IMR-90 (cell line): ENCODE measurements at regions not wholly inside any gene's neighbourhood (a gene's known extent, or its start where the extent isn't known, plus 50 kb on each side); places are given as distances from the start of the nearest gene placed in this dataset.

Experiments used
- ATAC-seq: fragments of 200-7000 bp; cut with Tn5 transposase; 2 replicates; pipeline ENCODE4 v1.9.1; 2020; ENCODE audit warnings: low read depth, mild to moderate bottlenecking, moderate library complexity
- BruUV-seq: library from RNA; stranded (reverse); fragments of 400-500 nt; replicated peaks from 2 replicates; lab custom pipeline; 2021; lab: Mats Ljungman, UMichigan
- CTCF ChIA-PET: fragments of 300-600 bp; formaldehyde crosslinking; extraction: SDS; loops from one replicate; lab custom pipeline; 2021; ENCODE audit warnings: antibody characterized with exemption; lab: Yijun Ruan, JAX
- POLR2A ChIA-PET: fragments of 300-600 bp; sonication (Branson Sonifier 250); formaldehyde crosslinking; loops from one replicate; lab custom pipeline; 2022; ENCODE audit warnings: antibody characterized with exemption; ENCODE audit not compliant: unreplicated experiment; lab: Charles Lee
- DNase-seq: peaks from one replicate; pipeline ENCODE4 v3.0.0; 2013
- H2AFZ ChIP-seq: replicated peaks from 2 replicates; pipeline ENCODE3; 2013; ENCODE audit warnings: low read length, mild to moderate bottlenecking; ENCODE audit not compliant: poor library complexity
- H2AK5ac ChIP-seq: 2 replicates; pipeline ENCODE4 v1.6.1; 2013; ENCODE audit warnings: low read depth, low read length, inconsistent platforms
- H2AK9ac ChIP-seq: replicated peaks from 2 replicates; pipeline ENCODE3; 2013; ENCODE audit warnings: mild to moderate bottlenecking, low read depth, low read length, moderate library complexity; ENCODE audit not compliant: poor library complexity
- H2BK120ac ChIP-seq: 2 replicates; pipeline ENCODE4 v1.6.1; 2013; ENCODE audit warnings: low read depth, low read length, inconsistent platforms
- H2BK15ac ChIP-seq: 3 replicates; pipeline ENCODE4 v1.6.1; 2013; ENCODE audit warnings: low read depth, low read length, inconsistent platforms
- H2BK20ac ChIP-seq: 2 replicates; pipeline ENCODE4 v1.6.1; 2013; ENCODE audit warnings: low read depth, mild to moderate bottlenecking, inconsistent platforms, low read length, moderate library complexity
- H2BK5ac ChIP-seq: 2 replicates; pipeline ENCODE4 v1.6.1; 2013; ENCODE audit warnings: mild to moderate bottlenecking, low read depth, low read length, inconsistent platforms; ENCODE audit not compliant: poor library complexity, severe bottlenecking
- H3K14ac ChIP-seq: replicated peaks from 2 replicates; pipeline ENCODE4 v1.6.1; 2013; ENCODE audit warnings: low read depth, low read length, inconsistent platforms
- H3K18ac ChIP-seq: 2 replicates; pipeline ENCODE4 v1.6.1; 2013; ENCODE audit warnings: low read depth, low read length, control low read depth
- H3K23ac ChIP-seq: 2 replicates; pipeline ENCODE4 v1.6.1; 2013; ENCODE audit warnings: low read depth, low read length, inconsistent platforms
- H3K27ac ChIP-seq: 2 replicates; pipeline ENCODE4 v1.5.1; 2013; ENCODE audit warnings: mild to moderate bottlenecking, control low read depth, low read length; ENCODE audit not compliant: insufficient read depth
- H3K27me3 ChIP-seq: 2 replicates; pipeline ENCODE4 v1.6.1; 2013; ENCODE audit warnings: low read length; ENCODE audit not compliant: control insufficient read depth, insufficient read depth
- H3K36me3 ChIP-seq: 2 replicates; pipeline ENCODE4 v1.6.1; 2013; ENCODE audit warnings: low read length, mixed read lengths; ENCODE audit not compliant: control insufficient read depth, insufficient read depth
- H3K4ac ChIP-seq: 2 replicates; pipeline ENCODE4 v1.6.1; 2013; ENCODE audit warnings: low read depth, low read length, inconsistent platforms
- H3K4me1 ChIP-seq: 2 replicates; pipeline ENCODE4 v1.6.1; 2013; ENCODE audit warnings: low read length, mixed read lengths; ENCODE audit not compliant: control insufficient read depth, insufficient read depth
- H3K4me2 ChIP-seq: 2 replicates; pipeline ENCODE4 v1.6.1; 2013; ENCODE audit warnings: low read depth, mild to moderate bottlenecking, control low read depth, low read length, moderate library complexity
- H3K4me3 ChIP-seq: 2 replicates; pipeline ENCODE4 v1.5.1; 2013; ENCODE audit warnings: low read depth, mild to moderate bottlenecking, control low read depth, low read length, moderate library complexity; ENCODE audit not compliant: insufficient read depth
- H3K56ac ChIP-seq: 2 replicates; pipeline ENCODE4 v1.6.1; 2013; ENCODE audit warnings: low read length, inconsistent platforms; ENCODE audit not compliant: insufficient read depth; ENCODE audit errors: extremely low read depth
- H3K79me1 ChIP-seq, 2 experiments: 2 replicates each; pipeline ENCODE4 v1.6.1; 2013; ENCODE audit warnings: low read length in 2 of 2, inconsistent platforms in 1 of 2, low read depth in 1 of 2
- H3K9ac ChIP-seq: 2 replicates; pipeline ENCODE4 v1.6.1; 2013; ENCODE audit warnings: low read depth, low read length, control low read depth
- H3K9me1 ChIP-seq: 2 replicates; pipeline ENCODE4 v1.6.1; 2013; ENCODE audit warnings: low read length, inconsistent platforms; ENCODE audit not compliant: insufficient read depth
- H3K9me3 ChIP-seq: 2 replicates; pipeline ENCODE4 v1.6.1; 2013; ENCODE audit warnings: low read length; ENCODE audit not compliant: control insufficient read depth, insufficient read depth
- H4K20me1 ChIP-seq: 2 replicates; pipeline ENCODE4 v1.6.1; 2013; ENCODE audit warnings: low read length, inconsistent platforms; ENCODE audit not compliant: insufficient read depth
- H4K5ac ChIP-seq: 2 replicates; pipeline ENCODE4 v1.6.1; 2013; ENCODE audit warnings: mild to moderate bottlenecking, low read depth, low read length, control low read depth
- H4K8ac ChIP-seq, 2 experiments: 2 replicates each; pipeline ENCODE4 v1.6.1; 2013; ENCODE audit warnings: low read depth in 2 of 2, low read length in 2 of 2, control low read depth in 1 of 2, inconsistent platforms in 1 of 2
- H4K91ac ChIP-seq: 2 replicates; pipeline ENCODE4 v1.6.1; 2013; ENCODE audit warnings: low read depth, low read length, inconsistent platforms; ENCODE audit not compliant: insufficient read depth
- BHLHE40 ChIP-seq: fragments of 150-350 bp; IDR thresholded peaks from 2 replicates; pipeline ENCODE4 v1.6.1; 2016; ENCODE audit warnings: mild to moderate bottlenecking, low read depth, low read length
- CEBPB ChIP-seq: IDR thresholded peaks from 2 replicates; pipeline ENCODE4 v1.6.1; 2012; ENCODE audit warnings: low read depth, low read length, improper control_type of control experiment
- CHD1 ChIP-seq: IDR thresholded peaks from 2 replicates; pipeline ENCODE4 v1.6.1; 2012; ENCODE audit warnings: low read depth, low read length, improper control_type of control experiment
- FOS ChIP-seq: fragments of 150-350 bp; IDR thresholded peaks from 2 replicates; pipeline ENCODE4 v1.6.1; 2016; ENCODE audit warnings: low read depth, low read length
- MAFK ChIP-seq: IDR thresholded peaks from 2 replicates; pipeline ENCODE4 v1.6.1; 2012; ENCODE audit warnings: low read depth, low read length, improper control_type of control experiment
- MAZ ChIP-seq: IDR thresholded peaks from 2 replicates; pipeline ENCODE4 v1.6.1; 2012; ENCODE audit warnings: low read depth, mild to moderate bottlenecking, low read length, improper control_type of control experiment, moderate library complexity, borderline replicate concordance
- MXI1 ChIP-seq: IDR thresholded peaks from 2 replicates; pipeline ENCODE4 v1.6.1; 2012; ENCODE audit warnings: low read depth, mild to moderate bottlenecking, low read length, moderate library complexity, borderline replicate concordance
- NFE2L2 ChIP-seq: fragments of 150-350 bp; IDR thresholded peaks from 2 replicates; pipeline ENCODE4 v1.6.1; 2016; ENCODE audit warnings: low read depth, mild to moderate bottlenecking, low read length
- POLR2A ChIP-seq: IDR thresholded peaks from 2 replicates; pipeline ENCODE4 v1.6.1; 2012; ENCODE audit warnings: mild to moderate bottlenecking, low read depth, low read length
- RAD21 ChIP-seq: IDR thresholded peaks from 2 replicates; pipeline ENCODE4 v1.6.1; 2012; ENCODE audit warnings: low read length, improper control_type of control experiment
- RCOR1 ChIP-seq: IDR thresholded peaks from 2 replicates; pipeline ENCODE4 v1.6.1; 2012; ENCODE audit warnings: mild to moderate bottlenecking, low read length, improper control_type of control experiment; ENCODE audit not compliant: insufficient replicate concordance
- RFX5 ChIP-seq: IDR thresholded peaks from 2 replicates; pipeline ENCODE4 v1.8.0; 2012; ENCODE audit warnings: low read depth, mild to moderate bottlenecking, low read length, moderate library complexity
- SMC3 ChIP-seq: fragments of 150-350 bp; IDR thresholded peaks from 2 replicates; pipeline ENCODE4 v1.6.1; 2016; ENCODE audit warnings: low read depth, mild to moderate bottlenecking, antibody characterized with exemption, low read length, moderate library complexity
- WGBS, 2 experiments: methylation state at CpG; one replicate each; pipeline versions ENCODE4 v1.1.5 to v1.1.7; 2013; ENCODE audit warnings: missing lambda C conversion rate in 2 of 2; ENCODE audit not compliant: insufficient read length in 1 of 2; ENCODE audit errors: extremely low coverage in 2 of 2; 5-methylcytosine and 5-hydroxymethylcytosine counted together
- dilution Hi-C: fragments of 300-500 bp; cut with HindIII; formaldehyde crosslinking; loops from one replicate; pipeline ENCODE4 v1.14.3; 2018; ENCODE audit warnings: low sequenced_read_pairs; ENCODE audit not compliant: unreplicated experiment
- in situ Hi-C: fragments of 300-500 bp; cut with MboI; formaldehyde crosslinking; loops from 3 replicates; pipeline ENCODE4 v1.14.3; 2019; ENCODE audit warnings: low sequenced_read_pairs, inconsistent platforms, mixed read lengths
- intact Hi-C: fragments of 100-400 bp; cut with micrococcal nuclease; formaldehyde crosslinking; loops from 2 replicates; pipeline ENCODE4 v1.10.0; 2022
- TF ChIP-seq, protein P1 (sequence below): fragments of 150-350 bp; IDR thresholded peaks from 2 replicates; pipeline ENCODE4 v1.6.1; 2016; ENCODE audit warnings: low read depth, mild to moderate bottlenecking, low read length, moderate library complexity, borderline replicate concordance
- TF ChIP-seq, protein P2 (sequence below): conservative IDR thresholded peaks from 2 replicates; pipeline ENCODE4 v1.5.1; 2012; ENCODE audit warnings: mild to moderate bottlenecking, low read depth, low read length, improper control_type of control experiment
- TF ChIP-seq, protein P3 (sequence below): fragments of 150-350 bp; IDR thresholded peaks from 2 replicates; pipeline ENCODE4 v1.6.1; 2017; ENCODE audit warnings: mild to moderate bottlenecking, antibody characterized with exemption, low read length, low read depth

DNA sequence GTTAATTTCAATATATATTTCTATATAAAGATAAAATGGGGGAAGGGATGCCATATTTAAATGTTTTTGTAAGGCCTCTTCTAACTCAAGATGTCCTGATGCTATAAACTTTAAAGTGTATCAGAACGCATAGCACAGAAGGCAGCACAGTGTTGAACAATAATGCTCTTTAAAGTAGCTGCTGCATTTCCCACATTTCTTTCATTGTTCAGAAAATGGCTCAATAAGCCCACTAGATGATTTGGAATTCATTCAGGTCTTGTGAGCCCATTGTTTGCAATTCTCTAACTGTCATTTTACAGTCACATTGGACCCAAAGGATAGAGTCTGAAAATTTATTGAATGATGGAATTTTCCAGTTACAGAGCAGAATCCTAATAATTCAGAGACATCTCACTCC, 64.0 kb upstream of the PCED1B start:
- Histone ChIP-seq H3K14ac (no peak overlapping the region), H3K4ac (peak overlapping the region; percentile 58; the same call in 1 of the 2 replicates), H3K9ac (no peak overlapping the region), H3K36me3 (no peaks in the 10 kb centered on the region), H2AK5ac (peak overlapping the region; percentile 3; the same call in 1 of the 2 replicates), H2BK120ac (peak overlapping the region; percentile 75), H3K4me1 (peaks cover 15% of the 10 kb centered on the region), H2BK15ac (peak overlapping the region; percentile 29; the same call in 2 of the 3 replicates), H3K23ac (no peak overlapping the region), H2AFZ (no peak overlapping the region), H2BK5ac (no peak overlapping the region), H3K27ac (no peak overlapping the region), H3K56ac (no peak overlapping the region), H3K4me2 (no peak overlapping the region), H3K18ac (peak overlapping the region; percentile 74; the same call in 1 of the 2 replicates), H2BK20ac (peak overlapping the region; percentile 66), H2AK9ac (no peak overlapping the region), H3K9me1 (peaks cover 7% of the 10 kb centered on the region), H4K5ac (peak overlapping the region; percentile 34; the same call in 1 of the 2 replicates), H3K79me1 (peaks cover 0 to 4% of the 10 kb centered on the region in 2 experiments; a peak in 1 of 4 replicates), H4K8ac (0 out of 4 replicates have a peak overlapping the region, but pooled peaks of 1 of the 2 experiments have one; percentile 31), H3K9me3 (no peaks in the 10 kb centered on the region), H4K91ac (peak overlapping the region; percentile 57), H4K20me1 (no peaks in the 10 kb centered on the region), H3K27me3 (no peaks in the 10 kb centered on the region), H3K4me3 (no peak overlapping the region)
- ChIA-PET POLR2A (interaction anchor here (1.0 kb wide), 1 partner anchor 648 kb away, joined by 3 read pairs; no protein-coding TSS in a partner anchor), CTCF (interaction anchor here (0.8 kb wide), 1 partner anchor 17 kb away, joined by 3 read pairs; no protein-coding TSS in a partner anchor)
- no peak for ATAC-seq
- WGBS, 2 experiments: no CpG with 5 or more reads among the region's 1 CpG
- no peak for DNase-seq
- in situ Hi-C loops: loop anchor here (10.0 kb wide), 1 partner anchor 661 kb away; no protein-coding TSS in a partner anchor
- dilution Hi-C loops: no loop called here
- TF ChIP-seq POLR2A (no peak), CHD1 (no peak), RCOR1 (no peak), MAZ (no peak), NFE2L2 (no peak), RFX5 (no peak), SMC3 (no peak), RAD21 (no peak), MXI1 (no peak), BHLHE40 (no peak), FOS (no peak), CEBPB (no peak), MAFK (no peak)
- TF ChIP-seq, protein P1, sequence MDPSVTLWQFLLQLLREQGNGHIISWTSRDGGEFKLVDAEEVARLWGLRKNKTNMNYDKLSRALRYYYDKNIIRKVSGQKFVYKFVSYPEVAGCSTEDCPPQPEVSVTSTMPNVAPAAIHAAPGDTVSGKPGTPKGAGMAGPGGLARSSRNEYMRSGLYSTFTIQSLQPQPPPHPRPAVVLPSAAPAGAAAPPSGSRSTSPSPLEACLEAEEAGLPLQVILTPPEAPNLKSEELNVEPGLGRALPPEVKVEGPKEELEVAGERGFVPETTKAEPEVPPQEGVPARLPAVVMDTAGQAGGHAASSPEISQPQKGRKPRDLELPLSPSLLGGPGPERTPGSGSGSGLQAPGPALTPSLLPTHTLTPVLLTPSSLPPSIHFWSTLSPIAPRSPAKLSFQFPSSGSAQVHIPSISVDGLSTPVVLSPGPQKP: no peak
- TF ChIP-seq, protein P2, sequence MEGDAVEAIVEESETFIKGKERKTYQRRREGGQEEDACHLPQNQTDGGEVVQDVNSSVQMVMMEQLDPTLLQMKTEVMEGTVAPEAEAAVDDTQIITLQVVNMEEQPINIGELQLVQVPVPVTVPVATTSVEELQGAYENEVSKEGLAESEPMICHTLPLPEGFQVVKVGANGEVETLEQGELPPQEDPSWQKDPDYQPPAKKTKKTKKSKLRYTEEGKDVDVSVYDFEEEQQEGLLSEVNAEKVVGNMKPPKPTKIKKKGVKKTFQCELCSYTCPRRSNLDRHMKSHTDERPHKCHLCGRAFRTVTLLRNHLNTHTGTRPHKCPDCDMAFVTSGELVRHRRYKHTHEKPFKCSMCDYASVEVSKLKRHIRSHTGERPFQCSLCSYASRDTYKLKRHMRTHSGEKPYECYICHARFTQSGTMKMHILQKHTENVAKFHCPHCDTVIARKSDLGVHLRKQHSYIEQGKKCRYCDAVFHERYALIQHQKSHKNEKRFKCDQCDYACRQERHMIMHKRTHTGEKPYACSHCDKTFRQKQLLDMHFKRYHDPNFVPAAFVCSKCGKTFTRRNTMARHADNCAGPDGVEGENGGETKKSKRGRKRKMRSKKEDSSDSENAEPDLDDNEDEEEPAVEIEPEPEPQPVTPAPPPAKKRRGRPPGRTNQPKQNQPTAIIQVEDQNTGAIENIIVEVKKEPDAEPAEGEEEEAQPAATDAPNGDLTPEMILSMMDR: no peak
- TF ChIP-seq, protein P3, sequence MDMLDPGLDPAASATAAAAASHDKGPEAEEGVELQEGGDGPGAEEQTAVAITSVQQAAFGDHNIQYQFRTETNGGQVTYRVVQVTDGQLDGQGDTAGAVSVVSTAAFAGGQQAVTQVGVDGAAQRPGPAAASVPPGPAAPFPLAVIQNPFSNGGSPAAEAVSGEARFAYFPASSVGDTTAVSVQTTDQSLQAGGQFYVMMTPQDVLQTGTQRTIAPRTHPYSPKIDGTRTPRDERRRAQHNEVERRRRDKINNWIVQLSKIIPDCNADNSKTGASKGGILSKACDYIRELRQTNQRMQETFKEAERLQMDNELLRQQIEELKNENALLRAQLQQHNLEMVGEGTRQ: no peak
- BruUV-seq: no TSS peak
- intact Hi-C loops: loop anchor here (10.0 kb wide), 1 partner anchor 181 kb away; no protein-coding TSS in a partner anchor
